BE2C (cell line): ENCODE measurements at regions not wholly inside any gene's neighbourhood (a gene's known extent, or its start where the extent isn't known, plus 50 kb on each side); places are given as distances from the start of the nearest gene placed in this dataset.

Experiments
- DNase-seq: peaks from one replicate; pipeline ENCODE4 v3.0.0-alpha.2; 2020
- H3K27me3 ChIP-seq: fragments of 250-450 bp; sonication (Bioruptor Pico); 2 replicates; pipeline ENCODE4 v1.5.1; 2020; ENCODE audit warnings: mild to moderate bottlenecking
- H3K36me3 ChIP-seq: fragments of 250-450 bp; sonication (Bioruptor Pico); 2 replicates; pipeline ENCODE4 v1.5.1; 2020; ENCODE audit warnings: mild to moderate bottlenecking
- H3K4me1 ChIP-seq: fragments of 250-450 bp; sonication (Bioruptor Pico); 2 replicates; pipeline ENCODE4 v1.5.1; 2020
- H3K4me3 ChIP-seq: 2 replicates; pipeline ENCODE4 v1.5.1; 2011; ENCODE audit warnings: low read depth, low read length
- H3K9me3 ChIP-seq: fragments of 250-450 bp; sonication (Bioruptor Pico); 2 replicates; pipeline ENCODE4 v1.5.1; 2020
- CTCF ChIP-seq: IDR thresholded peaks from 2 replicates; pipeline ENCODE4 v1.5.1; 2012; ENCODE audit warnings: mild to moderate bottlenecking, low read depth, low read length

DNA sequence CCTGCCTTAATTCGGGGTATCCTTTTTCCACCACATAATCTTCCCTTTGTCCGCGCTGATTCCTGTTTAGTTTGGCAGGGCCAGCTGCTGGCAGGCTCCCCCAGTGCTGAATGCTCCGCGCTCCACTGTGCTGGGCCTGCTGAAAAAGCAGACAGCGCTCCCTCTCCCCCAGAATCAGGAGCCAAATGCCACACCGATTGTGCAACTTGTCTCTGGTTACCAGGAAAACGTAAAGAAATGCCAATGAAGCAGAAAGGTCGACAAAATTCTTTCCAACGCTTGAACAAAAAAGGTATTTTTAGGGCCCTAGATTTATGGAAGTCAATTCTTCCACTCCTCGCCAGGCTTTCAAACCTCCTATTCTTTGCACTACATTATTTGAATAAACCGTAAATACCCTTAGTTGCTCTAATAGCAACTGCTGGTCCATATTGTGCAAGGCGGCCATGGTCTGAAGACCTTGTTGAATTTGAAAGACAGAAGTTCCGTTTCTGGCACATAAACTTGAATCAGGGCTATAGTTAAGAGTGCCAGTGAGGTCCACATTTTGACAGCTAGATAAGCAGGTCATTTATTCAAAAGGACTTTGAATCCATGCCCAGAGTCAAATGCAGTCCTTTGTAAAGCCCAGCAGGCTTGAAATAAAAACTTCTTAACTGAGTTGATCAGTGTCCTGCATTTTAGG lies 206.7 kb upstream of the RFC3 start:
- no peak for DNase-seq
- Histone ChIP-seq H3K4me3 (no peak overlapping the region), H3K36me3 (no peaks in the 10 kb centered on the region)

DNA sequence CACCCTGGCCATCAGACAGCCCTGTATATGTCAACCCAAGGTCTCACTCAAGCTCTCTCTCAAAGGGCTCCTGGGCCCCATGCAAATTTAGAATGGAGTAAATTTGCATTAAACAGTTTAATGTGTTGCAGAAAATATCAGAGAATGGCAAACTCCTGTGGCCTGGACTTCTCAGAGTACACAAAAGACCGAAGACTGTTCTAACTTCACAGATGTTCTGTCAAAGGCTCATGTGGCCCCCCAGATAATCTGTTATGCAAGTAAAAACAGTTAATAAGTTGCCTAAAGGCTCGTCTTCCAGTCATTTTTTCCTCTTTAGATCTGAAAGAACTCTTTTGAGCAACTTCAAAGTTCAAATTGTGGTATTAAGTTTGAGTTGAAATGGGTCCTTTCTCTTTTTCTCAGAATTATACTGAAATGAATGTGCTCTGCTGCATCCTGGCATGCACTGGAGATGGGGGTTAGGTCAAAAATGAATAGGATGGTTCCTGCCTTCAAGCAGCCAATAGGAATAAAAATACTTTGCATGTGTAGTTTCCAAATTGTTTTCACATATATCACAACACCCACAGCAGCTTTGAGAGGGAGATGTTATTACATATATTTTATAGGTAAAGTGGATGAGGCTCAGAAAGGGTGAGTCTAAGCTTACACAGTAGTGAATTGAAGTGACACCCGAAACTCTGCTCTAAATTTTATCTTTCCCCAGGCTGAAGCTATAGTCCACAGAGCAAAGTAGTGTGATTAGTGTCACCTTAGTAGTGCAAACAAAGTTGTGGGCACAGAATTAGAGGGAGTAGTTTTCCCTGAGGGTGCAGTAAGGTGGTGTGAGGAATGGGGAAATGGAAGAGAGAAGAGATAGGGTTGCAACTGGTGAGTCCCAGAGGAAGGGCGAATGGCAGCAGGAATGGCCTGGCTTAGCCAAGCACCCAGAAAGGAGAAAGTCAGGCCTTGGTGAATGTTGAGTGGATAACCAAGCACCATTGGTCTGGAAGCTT lies 205.0 kb upstream of the RFC3 start:
- Histone ChIP-seq H3K4me3 (no peak overlapping the region), H3K4me1 (peaks cover 7% of the 10 kb centered on the region), H3K36me3 (no peaks in the 10 kb centered on the region), H3K27me3 (no peaks in the 10 kb centered on the region), H3K9me3 (no peaks in the 10 kb centered on the region; the same call in 1 of the 2 replicates)
- TF ChIP-seq CTCF, result no peak
- no peak for DNase-seq

More for the DNA sequence above, 206.7 kb upstream of the RFC3 start:
- TF ChIP-seq CTCF, result no peak
- H3K4me1 ChIP-seq, result peaks cover 7% of the 10 kb centered on the region
- H3K9me3 ChIP-seq, result no peaks in the 10 kb centered on the region
- no peaks in the 10 kb centered on the region for H3K27me3 ChIP-seq

DNA sequence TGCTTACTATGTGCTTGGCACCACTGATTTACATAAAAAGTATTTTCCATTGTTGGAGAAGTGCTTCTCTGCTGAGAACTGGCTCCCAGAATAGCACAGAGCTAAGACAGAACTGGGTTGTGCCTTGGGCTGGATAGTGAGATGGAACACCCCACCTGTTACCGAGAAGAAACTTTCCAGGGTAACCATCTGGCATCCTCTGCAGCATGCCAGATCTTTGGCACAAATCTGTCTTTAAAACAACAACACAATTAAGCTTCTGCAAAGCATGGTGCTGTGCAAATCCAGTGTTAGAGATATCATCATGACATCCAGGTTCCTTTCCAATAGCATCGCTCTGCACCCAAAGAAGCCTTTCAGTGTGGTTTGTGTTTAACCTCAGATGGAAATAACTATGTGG lies 202.5 kb upstream of the RFC3 start:
- H3K27me3 ChIP-seq, result no peaks in the 10 kb centered on the region
- TF ChIP-seq CTCF, result no peak
- H3K4me3 ChIP-seq, result no peak overlapping the region
- DNase-seq, result peak; percentile 12
- H3K4me1 ChIP-seq, result peaks cover 7% of the 10 kb centered on the region
- no peaks in the 10 kb centered on the region for H3K36me3 ChIP-seq
- H3K9me3 ChIP-seq, result no peaks in the 10 kb centered on the region; the same call in 1 of the 2 replicates

DNA sequence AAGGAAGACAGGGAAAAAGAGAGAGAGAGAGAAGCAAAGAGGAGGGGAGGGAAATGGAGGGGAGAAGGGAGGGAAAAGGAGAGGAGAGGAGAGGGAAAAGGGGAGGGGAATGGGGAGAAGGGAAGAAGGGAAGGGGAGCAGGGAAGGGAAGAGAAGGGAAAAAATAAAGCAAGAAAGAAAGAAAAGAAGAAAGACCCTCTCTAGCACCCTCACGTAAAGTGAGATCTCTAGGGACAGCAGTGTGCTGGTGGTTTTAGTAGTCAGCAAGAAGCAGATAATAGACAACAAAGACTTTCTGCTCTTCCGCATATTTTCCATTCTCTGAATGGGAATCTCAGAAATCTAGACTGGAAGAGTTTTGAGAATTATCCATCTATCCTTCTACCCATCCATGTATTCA lies 201.8 kb upstream of the RFC3 start:
- H3K4me3 ChIP-seq, result no peak overlapping the region
- H3K27me3 ChIP-seq, result no peaks in the 10 kb centered on the region
- no peaks in the 10 kb centered on the region; the same call in 1 of the 2 replicates for H3K9me3 ChIP-seq
- peaks cover 7% of the 10 kb centered on the region for H3K4me1 ChIP-seq
- DNase-seq, result no peak
- TF ChIP-seq CTCF, result no peak
- H3K36me3 ChIP-seq, result no peaks in the 10 kb centered on the region

DNA sequence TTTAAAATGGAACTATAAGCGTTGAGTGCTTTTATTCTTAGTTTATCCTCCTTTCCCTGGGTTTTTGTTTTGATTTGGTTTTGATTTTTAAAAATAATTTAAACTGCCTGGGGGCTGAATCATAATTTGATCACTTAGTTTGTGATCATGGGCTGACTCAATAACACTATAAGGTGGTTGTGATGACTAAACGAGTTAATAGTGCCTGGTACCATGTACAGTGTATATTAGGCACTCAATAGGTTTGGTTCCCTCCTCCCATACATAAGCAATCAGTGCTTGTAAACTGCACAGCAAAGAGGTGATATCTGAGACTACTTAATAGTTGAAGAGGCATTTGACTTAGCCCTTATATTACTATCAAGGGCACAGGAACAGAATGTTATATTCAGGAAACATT lies 200.9 kb upstream of the RFC3 start:
- Histone ChIP-seq H3K4me3 (no peak overlapping the region), H3K4me1 (peaks cover 7% of the 10 kb centered on the region), H3K36me3 (no peaks in the 10 kb centered on the region), H3K27me3 (no peaks in the 10 kb centered on the region), H3K9me3 (no peaks in the 10 kb centered on the region; the same call in 1 of the 2 replicates)
- no peak for DNase-seq
- TF ChIP-seq CTCF, result no peak
